Ovary (tissue), 3 donors: ENCODE measurements at regions not wholly inside any gene's neighbourhood (a gene's known extent, or its start where the extent isn't known, plus 50 kb on each side); places are given as distances from the start of the nearest gene placed in this dataset.

Experiments
- EP300 ChIP-seq: sonication (generic); formaldehyde crosslinking; IDR thresholded peaks from one replicate; pipeline ENCODE4 v1.6.1; 2017; ENCODE audit warnings: antibody characterized with exemption
- TF ChIP-seq, protein P1 (sequence below), 3 donors: fragments of 450-650 bp in 2 of 3; fragments of 200-600 bp in 1 of 3; IDR thresholded peaks; one replicate each; pipeline versions ENCODE4 v1.5.1 to v1.8.0; 2016 to 2022; ENCODE audit warnings: antibody characterized with exemption in 3 of 3, mild to moderate bottlenecking in 1 of 3
- donor health status: DM: no; HTN: no; CAD: no.

DNA sequence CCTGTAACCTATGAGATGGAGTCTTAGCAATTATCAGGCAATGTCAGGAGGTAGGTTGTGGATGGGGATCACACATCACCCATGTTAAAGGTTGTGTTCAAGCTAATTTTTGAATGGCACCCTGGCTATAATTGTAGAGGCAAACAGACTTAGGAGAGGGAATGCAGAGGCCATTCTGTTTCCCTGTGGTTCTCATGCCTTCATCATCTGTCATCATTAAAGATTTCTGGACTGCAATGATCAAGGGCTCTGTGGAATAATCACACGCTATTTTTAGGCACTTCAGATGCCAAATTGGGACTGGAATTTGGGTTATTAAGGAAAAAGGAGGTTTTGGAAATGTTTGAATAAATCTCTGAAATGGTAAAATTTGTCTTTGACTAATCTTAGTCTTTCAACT lies 1065.4 kb downstream of the TAF11L14 start:
- TF ChIP-seq EP300 = no peak
- TF ChIP-seq, protein P1, sequence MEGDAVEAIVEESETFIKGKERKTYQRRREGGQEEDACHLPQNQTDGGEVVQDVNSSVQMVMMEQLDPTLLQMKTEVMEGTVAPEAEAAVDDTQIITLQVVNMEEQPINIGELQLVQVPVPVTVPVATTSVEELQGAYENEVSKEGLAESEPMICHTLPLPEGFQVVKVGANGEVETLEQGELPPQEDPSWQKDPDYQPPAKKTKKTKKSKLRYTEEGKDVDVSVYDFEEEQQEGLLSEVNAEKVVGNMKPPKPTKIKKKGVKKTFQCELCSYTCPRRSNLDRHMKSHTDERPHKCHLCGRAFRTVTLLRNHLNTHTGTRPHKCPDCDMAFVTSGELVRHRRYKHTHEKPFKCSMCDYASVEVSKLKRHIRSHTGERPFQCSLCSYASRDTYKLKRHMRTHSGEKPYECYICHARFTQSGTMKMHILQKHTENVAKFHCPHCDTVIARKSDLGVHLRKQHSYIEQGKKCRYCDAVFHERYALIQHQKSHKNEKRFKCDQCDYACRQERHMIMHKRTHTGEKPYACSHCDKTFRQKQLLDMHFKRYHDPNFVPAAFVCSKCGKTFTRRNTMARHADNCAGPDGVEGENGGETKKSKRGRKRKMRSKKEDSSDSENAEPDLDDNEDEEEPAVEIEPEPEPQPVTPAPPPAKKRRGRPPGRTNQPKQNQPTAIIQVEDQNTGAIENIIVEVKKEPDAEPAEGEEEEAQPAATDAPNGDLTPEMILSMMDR (IDR thresholded peaks at IDR 0.05) = no peak
